GM21786 (cell line): ENCODE measurements at regions not wholly inside any gene's neighbourhood (a gene's known extent, or its start where the extent isn't known, plus 50 kb on each side); places are given as distances from the start of the nearest gene placed in this dataset.

ENCODE experiments used
- ATAC-seq: cut with Tn5 transposase; IDR thresholded peaks from one replicate; pipeline ENCODE4 v1.9.1; 2021; ENCODE audit not compliant: unreplicated experiment

- no peak for ATAC-seq
Observed at GRCh38 chr3:95055288-95055687, 992.4 kb downstream of the NSUN3 start.

GRCh38 chr3:95082191-95082590 is 1019.3 kb downstream of the NSUN3 start:
- no peak for ATAC-seq

- no peak for ATAC-seq
Observed at GRCh38 chr3:95084738-95085137, 1021.9 kb downstream of the NSUN3 start.

GRCh38 chr3:95088464-95088863 is 1025.6 kb downstream of the NSUN3 start:
- ATAC-seq: no peak

- ATAC-seq: no peak
Observed at GRCh38 chr3:95097493-95097892, 1034.6 kb downstream of the NSUN3 start.

GRCh38 chr3:95120921-95121320 is 1058.1 kb downstream of the NSUN3 start:
- ATAC-seq: no peak

- no peak for ATAC-seq
Observed at GRCh38 chr3:95123104-95123503, 1060.2 kb downstream of the NSUN3 start.

GRCh38 chr3:95134693-95135413 is 1072.0 kb downstream of the NSUN3 start:
- ATAC-seq: no peak

GRCh38 chr3:95148107-95148506 is 1085.2 kb downstream of the NSUN3 start:
- no peak for ATAC-seq

- no peak for ATAC-seq
Observed at GRCh38 chr3:95151590-95151989, 1088.7 kb downstream of the NSUN3 start.

GRCh38 chr3:95154766-95155165 is 1091.9 kb downstream of the NSUN3 start:
- no peak for ATAC-seq

GRCh38 chr3:95162794-95163193 is 1099.9 kb downstream of the NSUN3 start:
- no peak for ATAC-seq

GRCh38 chr3:95167748-95168147 is 1104.9 kb downstream of the NSUN3 start:
- ATAC-seq: no peak

GRCh38 chr3:95168526-95168925 is 1105.7 kb downstream of the NSUN3 start:
- ATAC-seq: no peak

- no peak for ATAC-seq
Observed at GRCh38 chr3:95172164-95172943, 1109.5 kb downstream of the NSUN3 start.

- ATAC-seq: no peak
Observed at GRCh38 chr3:95177096-95177495, 1114.2 kb downstream of the NSUN3 start.

GRCh38 chr3:95184038-95184437 is 1121.2 kb downstream of the NSUN3 start:
- ATAC-seq: no peak

GRCh38 chr3:95189348-95189747 is 1126.5 kb downstream of the NSUN3 start:
- no peak for ATAC-seq

- no peak for ATAC-seq
Observed at GRCh38 chr3:95197661-95198060, 1134.8 kb downstream of the NSUN3 start.

GRCh38 chr3:95200384-95200783 is 1137.5 kb downstream of the NSUN3 start:
- ATAC-seq: no peak

- ATAC-seq: no peak
Observed at GRCh38 chr3:95210878-95211277, 1148.0 kb downstream of the NSUN3 start.

- no peak for ATAC-seq
Observed at GRCh38 chr3:95212117-95212516, 1149.3 kb downstream of the NSUN3 start.
